H1 (cell line): ENCODE measurements at regions not wholly inside any gene's neighbourhood (a gene's known extent, or its start where the extent isn't known, plus 50 kb on each side); places are given as distances from the start of the nearest gene placed in this dataset.

Experiments used
- CTCF ChIA-PET: fragments of 300-600 bp; sonication (Branson Sonifier 250); formaldehyde crosslinking; loops from one replicate; lab custom pipeline; 2021; ENCODE audit not compliant: partially characterized antibody; lab: Charles Lee
- POLR2A ChIA-PET: fragments of 300-600 bp; sonication (Branson Sonifier 250); formaldehyde crosslinking; loops from one replicate; lab custom pipeline; 2021; ENCODE audit warnings: inconsistent platforms; ENCODE audit not compliant: partially characterized antibody; lab: Charles Lee
- DNase-seq, 2 experiments: peaks; one replicate each; pipeline versions ENCODE4 v3.0.0 to v3.0.0-alpha.2; 2010 to 2022; ENCODE audit warnings: low spot score in 2 of 2, low read depth in 1 of 2, mixed read lengths in 1 of 2
- FAIRE-seq: peaks from 2 replicates; lab custom pipeline; 2011; peaks lifted over from hg19 to GRCh38; lab: Jason Lieb, UNC
- H2AFZ ChIP-seq: 2 replicates; pipeline ENCODE4 v1.8.1; 2012; ENCODE audit warnings: low read length, inconsistent platforms
- H2AK5ac ChIP-seq: 2 replicates; pipeline ENCODE4 v1.6.1; 2013; ENCODE audit warnings: low read depth, low read length
- H2BK120ac ChIP-seq: replicated peaks from 2 replicates; pipeline ENCODE3; 2013; ENCODE audit warnings: low read depth, low read length, inconsistent platforms
- H2BK12ac ChIP-seq: 2 replicates; pipeline ENCODE4 v1.6.1; 2013; ENCODE audit warnings: low read depth, low read length
- H2BK15ac ChIP-seq: 2 replicates; pipeline ENCODE4 v1.6.1; 2013; ENCODE audit warnings: low read length
- H2BK20ac ChIP-seq: 2 replicates; pipeline ENCODE4 v1.6.1; 2013; ENCODE audit warnings: low read length
- H2BK5ac ChIP-seq: 2 replicates; pipeline ENCODE4 v1.6.1; 2013; ENCODE audit warnings: low read depth, low read length
- H3K14ac ChIP-seq: 2 replicates; pipeline ENCODE4 v1.6.1; 2013; ENCODE audit warnings: inconsistent platforms; ENCODE audit not compliant: insufficient read length
- H3K18ac ChIP-seq: 2 replicates; pipeline ENCODE4 v1.6.1; 2013; ENCODE audit warnings: low read length; ENCODE audit errors: extremely low read depth
- H3K23ac ChIP-seq: 2 replicates; pipeline ENCODE4 v1.6.1; 2013; ENCODE audit warnings: inconsistent platforms; ENCODE audit not compliant: insufficient read length
- H3K23me2 ChIP-seq: 2 replicates; pipeline ENCODE4 v1.6.1; 2013; ENCODE audit warnings: low read depth, low read length
- H3K27ac ChIP-seq: 2 replicates; pipeline ENCODE4 v1.6.1; 2011; ENCODE audit warnings: low read depth, low read length, inconsistent platforms
- H3K27me3 ChIP-seq, 4 experiments: replicated peaks in 1 of 4; 1 replicate in 1 of 4; 2 replicates in 3 of 4; pipeline versions ENCODE4 v1.6.1 to v1.8.1; 2011 to 2013; ENCODE audit warnings: low read length in 3 of 4, mild to moderate bottlenecking in 3 of 4, inconsistent platforms in 2 of 4, mixed read lengths in 2 of 4, moderate library complexity in 1 of 4; ENCODE audit not compliant: control insufficient read depth in 3 of 4, insufficient read depth in 3 of 4; ENCODE audit errors: extremely low read depth in 1 of 4
- H3K36me3 ChIP-seq, 4 experiments: 2 replicates each; pipeline versions ENCODE4 v1.6.1 to v1.8.1; 2011 to 2013; ENCODE audit warnings: mild to moderate bottlenecking in 4 of 4, low read length in 3 of 4, moderate library complexity in 2 of 4, control low read depth in 1 of 4, inconsistent platforms in 1 of 4; ENCODE audit not compliant: insufficient read depth in 4 of 4, control insufficient read depth in 2 of 4
- H3K4ac ChIP-seq: replicated peaks from 2 replicates; pipeline ENCODE3; 2013; ENCODE audit warnings: low read length, low read depth, mixed read lengths, inconsistent platforms; ENCODE audit not compliant: insufficient read length
- H3K4me1 ChIP-seq, 4 experiments: replicated peaks in 1 of 4; 1 replicate in 1 of 4; 2 replicates in 3 of 4; pipeline versions ENCODE4 v1.6.1 to v1.8.1; 2011 to 2013; ENCODE audit warnings: low read length in 3 of 4, inconsistent platforms in 2 of 4, mixed read lengths in 1 of 4; ENCODE audit not compliant: insufficient read depth in 4 of 4, control insufficient read depth in 3 of 4
- H3K4me2 ChIP-seq, 2 experiments: 2 replicates each; pipeline versions ENCODE4 v1.6.1 to v1.8.1; 2011 to 2013; ENCODE audit warnings: low read depth in 2 of 2, low read length in 2 of 2, control low read depth in 1 of 2, inconsistent platforms in 1 of 2, mild to moderate bottlenecking in 1 of 2; ENCODE audit not compliant: insufficient read depth in 1 of 2
- H3K4me3 ChIP-seq, 4 experiments: fragments of 200-600, 300-600 bp in 1 of 4; sonication (generic), shearing (Covaris generic), sonication (Bioruptor Twin) in 1 of 4; 2 replicates each; pipeline versions ENCODE4 v1.5.1 to v1.8.1; 2011 to 2016; ENCODE audit warnings: low read length in 4 of 4, low read depth in 3 of 4, control low read depth in 2 of 4, inconsistent platforms in 2 of 4, mild to moderate bottlenecking in 2 of 4, mixed read lengths in 1 of 4, moderate library complexity in 1 of 4; ENCODE audit not compliant: insufficient read depth in 2 of 4; ENCODE audit errors: extremely low read depth in 1 of 4
- H3K56ac ChIP-seq: replicated peaks from 2 replicates; pipeline ENCODE3; 2013; ENCODE audit warnings: low read depth, mild to moderate bottlenecking, mixed read lengths, low read length, inconsistent platforms; ENCODE audit not compliant: insufficient read length
- H3K79me1 ChIP-seq: 2 replicates; pipeline ENCODE4 v1.6.1; 2013; ENCODE audit warnings: low read depth, low read length, control low read depth
- H3K79me2 ChIP-seq, 2 experiments: 2 replicates each; pipeline versions ENCODE4 v1.6.1 to v1.8.1; 2012 to 2013; ENCODE audit warnings: low read length in 2 of 2, mild to moderate bottlenecking in 2 of 2, inconsistent platforms in 1 of 2; ENCODE audit not compliant: insufficient read depth in 2 of 2, control insufficient read depth in 1 of 2
- H3K9ac ChIP-seq, 4 experiments: replicated peaks in 1 of 4; 1 replicate in 1 of 4; 2 replicates in 3 of 4; pipeline versions ENCODE4 v1.6.1 to v1.8.1; 2011 to 2013; ENCODE audit warnings: low read depth in 3 of 4, low read length in 3 of 4, control low read depth in 2 of 4, mild to moderate bottlenecking in 2 of 4, moderate library complexity in 2 of 4, inconsistent platforms in 1 of 4; ENCODE audit errors: extremely low read depth in 1 of 4
- H3K9me3 ChIP-seq, 2 experiments: 2 replicates each; pipeline versions ENCODE4 v1.6.1 to v1.8.1; 2012 to 2013; ENCODE audit warnings: mild to moderate bottlenecking in 2 of 2, moderate library complexity in 2 of 2, control low read depth in 1 of 2, inconsistent platforms in 1 of 2, low read depth in 1 of 2, low read length in 1 of 2, mixed read lengths in 1 of 2; ENCODE audit not compliant: insufficient read depth in 2 of 2
- H4K20me1 ChIP-seq, 2 experiments: replicated peaks in 1 of 2; 2 replicates each; pipeline versions ENCODE3 to v1.8.1; 2011 to 2013; ENCODE audit warnings: inconsistent platforms in 2 of 2, low read length in 2 of 2, mild to moderate bottlenecking in 1 of 2; ENCODE audit not compliant: insufficient read depth in 2 of 2, control insufficient read depth in 1 of 2
- H4K5ac ChIP-seq: 2 replicates; pipeline ENCODE4 v1.6.1; 2013; ENCODE audit warnings: low read length, low read depth, mixed read lengths, inconsistent platforms; ENCODE audit not compliant: insufficient read length
- H4K8ac ChIP-seq: 2 replicates; pipeline ENCODE4 v1.8.0; 2013; ENCODE audit warnings: mild to moderate bottlenecking, moderate library complexity, low read length, inconsistent platforms; ENCODE audit not compliant: insufficient read depth; ENCODE audit errors: extremely low read depth
- H4K91ac ChIP-seq: replicated peaks from 2 replicates; pipeline ENCODE3; 2013; ENCODE audit warnings: low read length, mixed read lengths, inconsistent platforms; ENCODE audit not compliant: insufficient read length
- ASH2L ChIP-seq: fragments of 200-600, 300-600 bp; sonication (generic); IDR thresholded peaks from one replicate; pipeline ENCODE4 v1.7.1; 2017; ENCODE audit warnings: low read length
- CTBP2 ChIP-seq: IDR thresholded peaks from 2 replicates; pipeline ENCODE4 v1.7.0; 2011; ENCODE audit warnings: borderline replicate concordance, mild to moderate bottlenecking, moderate library complexity, mixed read lengths, low read length; ENCODE audit not compliant: insufficient read depth, insufficient read length
- KDM4A ChIP-seq: IDR thresholded peaks from one replicate; pipeline ENCODE4 v1.7.1; 2012; ENCODE audit warnings: low read depth, mild to moderate bottlenecking, moderate library complexity, low read length, inconsistent platforms; ENCODE audit not compliant: severe bottlenecking
- KDM5A ChIP-seq: fragments of 200-600 bp; IDR thresholded peaks from 2 replicates; pipeline ENCODE4 v1.7.1; 2012; ENCODE audit warnings: mild to moderate bottlenecking, low read length, inconsistent platforms, mixed read lengths
- POU5F1 ChIP-seq: IDR thresholded peaks from 2 replicates; pipeline ENCODE4 v1.6.1; 2011; ENCODE audit warnings: low read depth, mild to moderate bottlenecking, low read length, moderate library complexity
- SP1 ChIP-seq: IDR thresholded peaks from 2 replicates; pipeline ENCODE4 v1.6.1; 2011; ENCODE audit warnings: low read depth, low read length
- TAF1 ChIP-seq: IDR thresholded peaks from 2 replicates; pipeline ENCODE4 v1.6.1; 2011; ENCODE audit warnings: mild to moderate bottlenecking, low read depth, low read length
- TAF7 ChIP-seq: optimal IDR thresholded peaks from 2 replicates; pipeline ENCODE3; 2011; ENCODE audit warnings: low read depth, mild to moderate bottlenecking, inconsistent platforms, low read length, moderate library complexity, borderline replicate concordance
- WGBS, 2 experiments: shearing (Covaris generic) in 1 of 2; methylation state at CpG; one replicate each; pipeline versions ENCODE4 v1.1.6 to v1.1.7; 2013 to 2015; ENCODE audit warnings: low lambda C conversion rate in 2 of 2, mixed read lengths in 2 of 2, inconsistent platforms in 1 of 2, low coverage in 1 of 2, missing lambda C conversion rate in 1 of 2; ENCODE audit not compliant: insufficient replicate concordance in 2 of 2, insufficient coverage in 1 of 2, insufficient read length in 1 of 2; ENCODE audit errors: extremely low coverage in 1 of 2, missing lambda C conversion rate in 1 of 2; 5-methylcytosine and 5-hydroxymethylcytosine counted together
- TF ChIP-seq, protein P1 (sequence below): IDR thresholded peaks from 2 replicates; pipeline ENCODE4 v1.6.1; 2012; ENCODE audit warnings: inconsistent platforms

DNA sequence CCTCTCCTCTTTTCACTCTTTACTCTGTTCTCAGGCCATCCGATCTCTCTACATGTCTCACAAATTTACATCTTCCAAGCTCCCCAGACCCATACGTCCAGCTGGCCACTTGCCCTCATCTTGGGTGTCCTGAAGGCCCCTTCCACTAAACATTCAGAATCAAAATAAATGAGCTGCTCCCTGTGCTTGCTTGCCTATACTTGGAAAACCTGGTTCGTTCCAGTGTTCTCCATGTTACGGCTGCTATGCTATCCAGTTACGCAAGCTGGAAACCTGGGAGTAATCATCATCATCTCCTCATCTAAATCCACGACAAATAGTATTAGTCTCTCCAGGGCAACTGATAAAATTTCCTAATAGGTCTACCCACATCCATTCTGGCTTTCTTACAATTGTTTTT, 165.0 kb upstream of the FBXL17 start:
- H3K79me1 ChIP-seq: no peaks in the 10 kb centered on the region
- H3K23ac ChIP-seq: no peak overlapping the region
- CTCF ChIA-PET: no interaction called here
- no peaks in the 10 kb centered on the region for H3K79me2 ChIP-seq
- H3K27ac ChIP-seq: no peak overlapping the region
- no peak overlapping the region for H2AK5ac ChIP-seq
- no peak overlapping the region for H3K4me2 ChIP-seq
- H3K9ac ChIP-seq: no peak overlapping the region
- 0 out of 2 replicates have a peak overlapping the region, but pooled peaks have one; percentile 35 for H2BK20ac ChIP-seq
- TF ChIP-seq, protein P1, sequence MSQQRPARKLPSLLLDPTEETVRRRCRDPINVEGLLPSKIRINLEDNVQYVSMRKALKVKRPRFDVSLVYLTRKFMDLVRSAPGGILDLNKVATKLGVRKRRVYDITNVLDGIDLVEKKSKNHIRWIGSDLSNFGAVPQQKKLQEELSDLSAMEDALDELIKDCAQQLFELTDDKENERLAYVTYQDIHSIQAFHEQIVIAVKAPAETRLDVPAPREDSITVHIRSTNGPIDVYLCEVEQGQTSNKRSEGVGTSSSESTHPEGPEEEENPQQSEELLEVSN: no peak
- no peak for TF ChIP-seq KDM4A
- TF ChIP-seq TAF1: no peak
- TF ChIP-seq TAF7: no peak
- no peak for TF ChIP-seq ASH2L
- TF ChIP-seq POU5F1: no peak
- TF ChIP-seq KDM5A: no peak
- no peak for TF ChIP-seq SP1
- TF ChIP-seq CTBP2: no peak
- H3K27me3 ChIP-seq: no peaks in the 10 kb centered on the region
- no peaks in the 10 kb centered on the region for H3K9me3 ChIP-seq
- H3K4me3 ChIP-seq: no peak overlapping the region
- no peaks in the 10 kb centered on the region for H4K20me1 ChIP-seq
- H2BK12ac ChIP-seq: no peak overlapping the region
- H3K18ac ChIP-seq: no peak overlapping the region; the same call in 1 of the 2 replicates
- H3K14ac ChIP-seq: no peak overlapping the region
- H2BK120ac ChIP-seq: no peak overlapping the region
- 89% methylated on average over 6 of the region's 6 CpGs; no CpG with 5 or more reads in 1 of the 2 experiments for WGBS, 2 experiments
- no peak overlapping the region for H2AFZ ChIP-seq
- DNase-seq: no peak
- no peak overlapping the region for H3K4ac ChIP-seq
- no peak overlapping the region for H2BK5ac ChIP-seq
- H4K5ac ChIP-seq: no peak overlapping the region
- H2BK15ac ChIP-seq: no peak overlapping the region
- POLR2A ChIA-PET: no interaction called here
- H3K4me1 ChIP-seq: peaks cover 0 to 2% (median 0%) of the 10 kb centered on the region in 4 experiments; a peak in 3 of 7 replicates
- no peaks in the 10 kb centered on the region for H3K36me3 ChIP-seq
- no peak for FAIRE-seq
- H4K91ac ChIP-seq: no peak overlapping the region
- no peaks in the 10 kb centered on the region for H3K23me2 ChIP-seq
- no peak overlapping the region for H3K56ac ChIP-seq
- no peak overlapping the region for H4K8ac ChIP-seq
